HG02870 (cell line): ENCODE measurements at regions not wholly inside any gene's neighbourhood (a gene's known extent, or its start where the extent isn't known, plus 50 kb on each side); places are given as distances from the start of the nearest gene placed in this dataset.

Experiments
- ATAC-seq: cut with Tn5 transposase; IDR thresholded peaks from one replicate; pipeline ENCODE4 v1.9.1; 2021; ENCODE audit warnings: mild to moderate bottlenecking, moderate library complexity; ENCODE audit not compliant: unreplicated experiment

DNA sequence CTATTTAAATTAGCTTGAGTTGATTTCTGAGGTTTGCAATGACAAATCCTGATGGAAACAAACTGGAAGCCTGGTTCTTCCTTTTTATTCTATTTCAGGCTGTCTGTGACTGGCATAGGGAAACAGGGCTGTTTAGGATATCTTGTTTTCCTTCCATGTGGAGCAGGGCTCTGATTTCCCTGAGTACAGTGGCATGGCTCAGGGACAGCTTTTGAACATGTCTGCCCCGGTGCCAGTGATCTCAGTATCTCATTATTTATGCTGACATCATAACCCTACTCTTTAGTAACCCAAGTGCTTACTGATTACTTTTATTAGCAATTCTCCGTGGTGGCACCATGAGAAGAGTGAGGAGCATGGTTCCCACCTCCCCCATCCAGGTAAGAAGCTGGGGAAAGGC lies 720.3 kb downstream of the GALR1 start:
- ATAC-seq, result no peak

DNA sequence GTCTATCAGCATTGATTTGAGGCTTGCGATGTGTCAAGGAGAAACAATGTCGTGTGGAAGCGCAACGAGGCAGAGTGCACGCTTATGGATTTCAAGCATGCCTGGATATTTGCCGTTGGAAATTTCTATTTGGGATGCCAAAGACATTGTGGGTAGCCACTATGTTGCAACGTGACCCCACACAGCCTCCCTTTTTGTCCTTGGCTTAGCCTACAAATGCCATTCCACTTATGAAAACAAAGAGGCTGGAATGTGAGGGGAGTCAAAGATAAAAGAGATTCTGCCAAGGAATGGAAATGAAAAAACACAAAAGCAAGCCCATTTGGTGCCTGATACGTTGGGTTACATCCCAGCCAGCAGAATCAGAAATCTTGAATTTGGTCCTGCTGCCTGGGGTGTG lies 721.2 kb downstream of the GALR1 start:
- ATAC-seq, result no peak

DNA sequence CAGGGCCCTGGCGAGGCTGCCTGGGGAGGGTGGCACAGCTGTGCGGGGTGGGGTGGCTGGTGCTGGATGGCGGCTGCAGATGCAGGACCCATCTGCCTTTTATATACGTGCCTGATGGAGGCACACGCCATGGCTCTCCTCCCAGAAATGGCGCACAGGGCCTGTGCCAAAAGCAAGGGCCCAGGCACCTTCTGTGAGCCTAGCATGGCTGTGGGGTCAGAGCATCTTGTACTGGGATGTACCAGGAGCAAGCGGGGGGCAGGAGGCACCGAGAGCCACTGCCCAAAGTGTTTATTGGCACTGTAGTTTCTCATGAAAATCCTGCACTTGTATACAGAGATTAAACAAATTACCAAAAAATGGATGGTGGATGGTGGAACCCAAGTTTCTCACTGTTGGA lies 724.1 kb downstream of the GALR1 start:
- ATAC-seq, result no peak

DNA sequence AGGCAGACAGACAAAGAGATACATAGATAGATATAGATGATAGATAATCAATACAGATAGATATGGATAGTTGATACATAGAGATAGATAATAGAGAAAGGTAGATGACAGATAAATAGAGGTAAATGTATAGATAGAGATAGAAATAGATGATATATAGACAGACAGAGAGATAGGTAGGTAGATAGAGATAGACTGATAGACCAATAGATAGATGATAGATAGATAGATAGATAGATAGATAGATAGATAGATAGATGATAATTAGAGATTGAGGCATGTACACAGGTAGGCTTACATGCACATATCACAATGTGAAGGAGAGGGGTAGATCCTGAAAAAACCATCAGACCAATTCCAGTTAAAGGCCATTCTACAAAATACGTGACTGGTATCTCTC lies 724.7 kb downstream of the GALR1 start:
- no peak for ATAC-seq

DNA sequence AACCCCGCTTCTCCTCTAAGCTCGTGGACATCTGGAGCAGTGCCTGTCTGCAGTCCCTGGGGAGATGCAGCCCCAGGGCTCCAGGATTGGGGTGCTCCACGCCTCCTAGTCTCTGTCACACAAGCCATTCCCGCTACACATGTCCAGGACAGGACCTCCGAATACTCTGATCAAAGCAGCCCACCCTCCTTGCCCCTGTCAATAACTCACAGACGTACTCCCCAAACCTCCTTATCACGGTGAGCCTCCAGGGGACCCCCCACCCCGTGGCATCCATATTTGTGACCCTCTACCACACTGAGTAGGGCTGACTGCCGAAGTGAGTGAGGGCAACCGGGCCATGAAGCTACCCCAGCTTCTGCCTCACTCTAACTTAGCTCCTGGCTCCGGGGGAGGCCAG lies 727.7 kb downstream of the GALR1 start:
- ATAC-seq, result no peak

DNA sequence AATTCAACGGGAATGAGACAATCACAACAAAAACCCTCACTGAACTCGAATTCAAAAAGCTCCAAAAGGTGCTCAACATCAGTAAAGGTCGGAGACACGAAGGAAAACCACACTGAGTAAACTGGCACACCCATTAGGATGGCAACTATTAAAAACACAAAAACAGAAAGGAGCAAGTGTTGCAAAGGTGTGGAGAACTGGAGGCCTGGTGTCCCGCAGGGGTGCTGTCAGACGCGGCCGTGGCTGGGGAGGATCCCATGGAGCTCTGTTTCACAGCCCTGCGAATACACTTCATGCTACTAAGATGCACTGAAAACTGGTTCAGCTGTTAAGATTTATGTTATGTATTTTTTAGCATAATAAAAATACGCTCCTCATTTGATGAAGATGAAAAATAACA lies 730.6 kb downstream of the GALR1 start:
- no peak for ATAC-seq

DNA sequence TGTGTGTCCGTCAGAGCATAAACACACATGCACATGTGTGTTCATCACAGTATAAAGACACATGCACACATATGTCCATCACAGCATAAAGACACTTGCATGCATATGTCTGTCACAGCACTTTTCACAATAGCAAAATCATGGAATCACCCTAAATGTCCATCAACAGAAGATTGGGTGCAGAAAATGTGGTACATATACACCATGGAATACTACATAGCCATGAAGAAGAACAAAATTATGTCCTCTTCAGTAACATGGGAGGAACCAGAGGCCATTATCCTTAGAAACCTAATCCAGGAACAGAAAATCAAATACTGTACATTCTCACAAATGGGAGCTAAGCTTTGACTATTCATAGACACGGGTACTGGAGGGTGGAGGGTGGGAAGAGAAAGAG lies 732.2 kb downstream of the GALR1 start:
- ATAC-seq, result no peak

DNA sequence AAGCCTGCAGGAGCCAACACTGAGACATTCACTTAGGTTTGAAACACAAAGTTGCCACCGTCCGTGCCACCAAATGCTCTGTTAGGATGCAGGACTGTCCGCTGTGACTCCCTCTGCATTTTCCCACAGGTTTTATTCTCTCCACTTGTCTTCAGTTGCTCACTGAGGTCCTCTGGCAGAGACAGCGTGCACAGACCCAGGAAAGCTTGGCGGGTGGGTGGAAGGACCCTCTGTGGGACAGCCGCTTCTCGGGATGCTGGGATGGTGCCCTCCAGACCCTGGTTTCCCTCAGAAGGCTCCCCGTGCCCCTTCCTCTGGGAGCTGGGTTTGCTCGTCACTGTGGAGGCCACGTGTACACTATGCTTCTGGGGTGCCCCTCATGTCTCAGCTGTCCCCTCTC lies 733.6 kb downstream of the GALR1 start:
- ATAC-seq, result no peak

DNA sequence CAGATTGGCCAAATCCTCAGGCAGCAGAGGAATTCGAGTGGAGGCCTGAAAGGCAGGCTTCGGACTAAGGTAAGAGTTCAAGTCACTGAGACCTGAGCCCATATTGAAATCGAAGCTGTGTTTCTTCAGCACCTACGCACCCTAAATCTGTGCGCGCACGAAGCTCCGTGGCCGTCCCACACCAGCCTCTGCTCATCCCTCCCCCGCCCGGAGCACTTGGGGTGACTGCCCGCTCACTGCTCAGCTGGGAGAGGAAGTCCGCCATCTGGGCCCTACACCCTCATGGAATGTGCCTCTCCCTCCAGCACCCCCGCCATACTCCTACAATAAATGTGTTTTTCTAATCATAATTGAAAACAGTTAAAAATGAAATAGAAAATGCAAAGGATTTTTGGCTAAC lies 734.5 kb downstream of the GALR1 start:
- ATAC-seq, result no peak

DNA sequence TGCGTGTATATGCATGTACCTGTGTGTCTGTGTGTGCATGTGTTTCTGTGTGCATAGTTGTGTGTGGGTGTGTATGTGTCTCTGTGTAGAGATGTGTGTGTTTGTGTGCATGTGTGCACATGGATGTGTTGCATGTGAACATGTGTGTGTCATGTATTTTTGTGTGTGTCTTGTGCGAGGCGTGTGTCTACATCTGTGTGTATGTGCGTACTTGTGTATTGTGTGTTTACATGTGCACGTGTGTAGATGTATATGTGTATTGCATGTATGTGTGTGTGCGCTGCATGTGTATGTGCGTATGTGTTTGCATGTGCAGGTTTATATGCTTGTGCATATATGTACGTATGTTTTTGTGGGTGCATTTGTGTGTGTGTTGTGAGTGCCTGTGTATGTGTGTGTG lies 735.2 kb downstream of the GALR1 start:
- no peak for ATAC-seq

DNA sequence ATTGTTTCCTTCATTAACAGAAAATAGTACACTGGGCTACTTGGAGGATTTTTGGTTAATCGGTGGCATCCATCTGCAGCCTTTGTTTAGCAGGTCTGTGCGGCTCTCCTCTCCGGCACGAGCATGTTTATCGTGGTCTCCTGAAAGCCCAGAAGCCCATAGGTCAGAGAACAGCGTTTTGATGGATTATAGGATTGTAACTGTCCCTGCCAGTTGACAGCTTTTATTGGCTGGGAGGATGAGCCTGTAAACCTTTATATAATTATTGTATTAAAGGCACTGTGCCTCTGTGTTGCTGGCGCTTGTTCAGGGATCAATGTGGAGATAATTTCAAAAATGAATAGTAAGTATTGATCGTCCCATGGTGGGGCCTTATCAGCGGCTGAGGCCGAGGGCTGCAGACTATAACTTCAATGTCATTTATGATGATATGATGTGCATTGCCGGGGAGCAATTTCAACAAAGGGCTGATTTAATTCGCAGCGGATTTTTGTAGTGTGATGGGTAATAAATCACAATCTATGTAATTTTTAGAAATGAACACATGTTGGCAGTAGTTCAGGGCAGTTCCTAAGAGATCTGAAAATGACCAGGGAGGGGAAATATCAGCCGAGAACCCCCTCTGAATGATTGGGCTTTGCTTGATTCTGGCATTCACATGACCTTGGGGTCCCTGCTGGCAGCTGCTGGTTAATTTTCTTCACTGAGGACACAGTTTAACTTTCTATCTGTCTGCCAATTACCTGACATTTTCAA lies 736.1 kb downstream of the GALR1 start:
- ATAC-seq, result no peak

DNA sequence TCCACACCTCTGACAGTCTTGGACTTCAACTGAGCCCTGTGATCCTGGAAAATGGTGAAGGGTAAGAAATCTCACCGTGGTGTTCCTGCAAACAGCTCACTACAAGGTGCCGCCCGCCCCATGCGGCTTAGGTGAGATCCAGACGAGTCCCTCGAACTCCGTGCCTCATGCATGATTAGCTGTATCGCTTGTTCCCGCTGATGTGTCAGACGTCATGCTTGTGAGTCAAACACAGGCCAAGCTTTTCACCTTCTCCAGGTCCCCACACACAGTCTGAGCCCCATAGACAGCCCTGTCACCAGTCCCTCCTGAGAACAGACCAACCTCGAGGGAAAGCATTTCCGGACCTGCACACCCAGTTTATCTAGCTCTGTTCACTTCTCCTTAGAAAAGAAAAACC lies 740.5 kb downstream of the GALR1 start:
- ATAC-seq, result no peak

DNA sequence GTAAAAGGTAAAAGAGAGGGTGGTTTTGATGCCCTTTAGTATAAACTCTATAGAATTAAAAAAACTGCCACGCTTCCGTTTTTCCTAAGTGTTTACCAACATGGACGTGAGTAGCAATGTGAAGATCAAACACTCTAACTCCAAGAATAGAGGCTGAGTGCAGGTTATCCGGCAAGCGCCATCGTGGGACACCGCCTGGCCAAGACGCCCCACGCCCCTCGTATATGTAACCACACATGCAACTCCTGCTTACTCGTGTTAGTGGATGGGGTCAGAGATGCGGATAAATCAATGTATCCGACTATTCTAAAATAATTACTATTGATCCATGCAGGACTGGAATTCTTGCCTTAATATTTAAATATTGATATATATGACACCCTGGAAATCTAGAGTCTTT lies 741.3 kb downstream of the GALR1 start:
- ATAC-seq, result no peak

DNA sequence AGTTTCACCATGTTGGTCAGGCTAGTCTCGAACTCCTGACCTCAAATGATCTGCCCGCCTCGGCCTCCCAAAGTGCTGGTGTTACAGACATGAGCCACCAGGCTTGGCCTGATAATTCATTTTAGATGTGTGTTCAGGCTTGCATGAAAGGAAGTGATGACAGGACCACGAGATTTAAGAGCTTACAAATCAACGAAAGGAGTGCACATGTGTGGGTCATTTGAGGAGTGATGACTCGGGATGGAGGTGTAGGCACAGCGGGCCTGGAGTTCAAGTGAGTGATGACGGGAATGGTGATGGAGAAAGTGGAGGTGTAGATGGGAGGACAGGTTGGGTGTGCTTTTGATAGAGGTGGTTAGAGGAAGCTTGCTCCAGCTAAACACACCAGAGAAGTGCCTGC lies 742.4 kb downstream of the GALR1 start:
- no peak for ATAC-seq

DNA sequence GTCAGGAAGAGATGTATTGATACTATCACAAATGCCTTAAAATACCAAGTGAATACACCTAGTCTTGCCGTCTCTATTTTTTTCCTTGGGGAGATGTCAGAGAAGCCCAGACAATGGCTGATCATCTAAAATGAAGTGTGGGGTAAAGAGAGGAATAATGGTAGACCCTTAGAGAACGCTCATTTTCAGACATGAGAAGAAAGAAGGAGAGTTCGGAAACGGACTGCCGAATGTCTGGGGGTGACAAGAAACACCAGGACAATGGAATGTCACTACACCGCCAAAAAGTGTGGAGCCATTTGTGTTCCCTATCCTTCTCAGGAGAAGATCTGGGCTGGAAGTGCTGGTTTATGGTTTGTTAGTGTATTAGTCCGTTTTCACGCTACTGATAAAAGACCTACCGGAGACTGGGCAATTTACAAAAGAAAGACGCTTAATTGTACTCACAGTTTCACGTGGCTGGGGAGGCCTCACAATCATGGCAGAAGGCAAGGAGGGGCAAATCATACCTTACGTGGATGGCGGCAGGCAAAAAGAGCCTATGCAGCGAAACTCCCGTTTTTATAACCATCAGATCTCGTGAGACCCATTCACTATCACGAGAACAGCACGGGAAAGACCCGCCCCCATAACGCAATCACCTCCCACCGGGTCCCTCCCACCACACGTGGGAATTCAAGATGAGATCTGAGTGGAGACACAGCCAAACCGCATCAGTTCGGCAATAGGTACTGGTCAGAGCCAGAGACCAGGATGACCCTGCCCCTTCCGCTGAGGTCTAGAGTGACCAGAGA lies 743.7 kb downstream of the GALR1 start:
- ATAC-seq, result no peak

DNA sequence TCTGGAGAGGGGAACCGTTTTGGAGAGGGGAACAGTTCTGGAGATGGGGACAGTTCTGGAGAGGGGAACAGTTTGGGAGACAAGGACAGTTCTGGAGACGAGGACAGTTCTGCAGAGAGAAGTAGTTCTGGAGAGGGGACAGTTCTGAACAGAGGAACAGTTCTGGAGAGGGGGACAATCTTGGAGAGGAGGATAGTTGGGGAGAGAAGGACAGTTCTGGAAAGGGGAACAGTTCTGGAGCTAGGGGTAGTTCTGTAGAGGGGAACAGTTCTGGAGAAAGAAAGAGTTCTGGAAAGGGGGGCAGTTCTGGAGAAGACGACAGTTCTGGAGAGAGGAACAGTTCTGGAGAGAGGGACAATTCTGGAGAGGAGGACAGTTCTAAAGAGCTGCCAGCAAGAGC lies 745.9 kb downstream of the GALR1 start:
- ATAC-seq, result no peak

DNA sequence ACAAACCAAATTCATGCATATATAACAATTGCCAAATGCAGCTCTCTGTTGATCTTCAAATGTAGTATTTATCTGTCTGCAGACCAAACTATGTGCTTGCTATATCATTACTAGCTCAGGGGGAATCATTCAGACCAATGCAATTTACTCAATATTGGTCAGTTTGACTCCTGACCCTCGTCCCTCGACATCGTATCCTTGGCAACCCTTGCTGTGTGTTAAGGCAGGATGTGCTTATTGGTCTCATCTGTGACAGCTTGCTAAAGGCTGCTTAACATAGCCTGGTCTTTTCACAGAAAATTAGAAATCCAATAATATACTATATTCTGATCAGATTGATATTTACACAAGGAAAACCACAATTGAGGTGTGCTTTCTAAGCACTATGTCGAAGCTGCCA lies 747.1 kb downstream of the GALR1 start:
- no peak for ATAC-seq

DNA sequence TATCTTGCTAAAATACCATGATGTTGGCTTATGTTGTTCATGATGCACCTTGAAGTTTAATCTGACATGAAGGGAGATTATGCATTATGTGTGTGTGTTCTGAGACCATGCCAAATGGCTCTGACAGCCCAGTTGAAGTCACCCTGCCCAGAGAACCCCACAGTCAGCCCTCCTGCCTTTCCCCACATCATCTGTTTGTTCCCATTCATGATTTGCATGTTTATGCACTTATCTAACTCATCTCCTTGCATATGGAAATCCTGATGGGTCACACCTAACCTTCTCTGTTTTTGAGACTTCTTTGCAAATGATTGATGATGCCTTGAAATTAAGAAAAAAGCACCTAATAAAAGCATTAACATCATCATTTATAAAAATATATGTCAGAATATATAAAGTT lies 752.2 kb downstream of the GALR1 start:
- no peak for ATAC-seq

DNA sequence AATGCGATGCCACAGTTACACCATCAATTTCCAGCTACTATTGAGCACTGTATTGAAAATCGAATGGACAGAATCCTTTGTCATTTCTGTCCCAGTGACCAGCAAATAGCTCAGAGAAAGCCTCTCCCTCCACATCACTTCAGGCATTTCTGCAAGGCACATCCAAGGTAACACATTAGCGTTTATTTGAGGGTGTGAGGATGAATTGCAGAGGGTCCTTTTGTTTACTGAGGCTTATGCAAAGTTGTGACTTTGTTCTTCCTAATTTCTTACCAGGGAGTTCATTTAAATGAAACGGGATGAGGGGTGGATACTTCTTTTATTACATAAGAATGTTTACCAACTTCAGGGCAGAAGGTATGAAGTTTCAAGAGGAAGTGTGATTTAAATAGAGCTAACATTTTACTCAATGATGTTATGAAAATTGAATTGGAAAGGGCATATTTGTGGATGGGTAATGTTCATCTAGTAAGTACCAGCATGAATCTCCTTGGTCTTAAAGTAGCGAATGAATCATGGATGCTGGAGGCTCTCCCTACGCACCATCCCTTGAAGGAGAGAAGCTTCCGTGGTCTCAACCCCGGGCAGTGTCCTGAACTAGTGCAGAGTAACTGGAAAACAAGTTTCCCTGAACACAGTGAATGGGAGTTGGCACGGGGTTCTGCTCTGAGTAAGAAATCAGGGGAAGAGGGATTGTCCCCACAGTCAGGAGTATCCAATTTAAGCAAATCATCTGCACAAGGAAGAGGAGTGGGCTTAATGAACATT lies 756.5 kb downstream of the GALR1 start:
- no peak for ATAC-seq

DNA sequence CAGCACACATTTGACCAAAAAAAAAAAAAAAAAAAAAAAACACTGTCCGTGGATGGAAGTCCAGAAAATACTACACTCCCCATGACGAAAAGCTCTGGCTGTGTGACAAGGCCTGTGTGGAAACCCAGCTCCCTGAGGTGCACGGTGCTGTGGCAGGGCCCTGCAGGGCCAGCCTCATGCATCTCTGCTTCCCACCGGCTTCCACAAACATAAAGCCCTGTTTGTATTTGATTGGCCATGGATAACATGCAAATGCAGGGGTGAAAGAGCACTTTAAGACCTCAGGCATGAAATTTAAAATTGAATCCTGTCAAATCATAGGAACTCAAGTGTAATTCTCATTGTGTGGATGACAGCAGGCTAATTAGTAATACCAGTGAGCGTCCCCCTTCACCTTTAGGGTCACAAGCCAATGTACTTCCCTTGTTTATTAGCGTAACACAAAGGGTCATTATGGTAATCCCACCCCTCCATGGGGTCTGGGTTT lies 757.2 kb downstream of the GALR1 start:
- no peak for ATAC-seq

DNA sequence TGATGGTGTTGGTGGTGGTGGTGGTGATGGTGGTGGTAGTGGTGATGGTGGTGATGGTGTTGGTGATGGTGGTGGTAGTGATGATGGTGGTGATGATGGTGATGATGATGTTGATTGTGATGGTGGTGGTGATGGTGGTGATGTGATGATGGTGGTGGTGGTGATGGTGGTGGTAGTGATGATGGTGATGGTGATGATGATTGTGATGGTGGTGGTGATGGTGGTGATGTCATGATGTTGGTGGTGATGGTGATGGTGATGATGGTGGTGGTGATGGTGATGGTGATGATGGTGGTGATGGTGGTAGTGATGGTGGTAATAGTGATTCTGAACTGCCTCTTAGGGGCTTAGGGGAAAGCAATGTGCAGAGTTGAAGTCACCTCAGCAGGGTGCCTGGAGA lies 760.7 kb downstream of the GALR1 start:
- ATAC-seq, result no peak

DNA sequence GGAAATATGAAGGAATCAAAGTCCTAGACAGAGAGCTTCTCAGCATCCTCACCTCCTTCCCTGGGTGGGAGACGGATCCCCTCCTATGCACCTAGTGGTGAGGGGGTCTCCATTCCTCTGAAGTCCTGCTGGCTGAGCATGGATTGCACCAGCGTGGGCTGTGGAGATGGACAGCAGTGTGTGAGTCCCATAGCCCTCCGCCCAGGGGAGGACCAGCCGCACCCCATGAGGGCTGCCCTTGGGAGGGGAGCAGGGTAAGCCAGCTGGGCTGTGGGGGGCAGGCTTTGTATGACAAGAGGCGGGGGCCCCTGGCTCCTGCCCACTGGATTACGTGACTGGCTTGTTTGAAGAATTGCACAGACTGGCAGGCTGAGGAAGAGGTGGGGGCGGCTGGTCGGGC lies 768.2 kb downstream of the GALR1 start:
- no peak for ATAC-seq
